K562 (cell line): ENCODE measurements at regions not wholly inside any gene's neighbourhood (a gene's known extent, or its start where the extent isn't known, plus 50 kb on each side); places are given as distances from the start of the nearest gene placed in this dataset.

Source experiments
- KLF1 ChIP-seq: fragments of 450-650 bp; IDR thresholded peaks from 2 replicates; pipeline ENCODE4 v1.6.1; 2016; ENCODE audit warnings: missing genetic modification characterization, missing compliant biosample characterization
- MAFG ChIP-seq: fragments of 450-650 bp; conservative IDR thresholded peaks from 2 replicates; pipeline ENCODE4 v1.6.1; 2016; ENCODE audit warnings: missing genetic modification characterization, missing compliant biosample characterization
- MYC ChIP-seq, 2 experiments: fragments of 250-450 bp in 1 of 2; sonication (Bioruptor Pico) in 1 of 2; IDR thresholded peaks; 2 replicates each; pipeline versions ENCODE4 v1.5.1 to v1.6.1; 2012 to 2021; ENCODE audit warnings: low read depth in 2 of 2, borderline replicate concordance in 1 of 2, improper control_type of control experiment in 1 of 2, low read length in 1 of 2, mild to moderate bottlenecking in 1 of 2, moderate library complexity in 1 of 2
- NFIC ChIP-seq: fragments of 450-650 bp; IDR thresholded peaks from 2 replicates; pipeline ENCODE4 v1.6.1; 2017; ENCODE audit warnings: mild to moderate bottlenecking, inconsistent platforms
- POLR2A ChIP-seq: fragments of 450-650 bp; conservative IDR thresholded peaks from 2 replicates; pipeline ENCODE4 v1.6.1; 2016
- RBM25 ChIP-seq: fragments of 200-400 bp; formaldehyde crosslinking; IDR thresholded peaks from 2 replicates; pipeline ENCODE4 v1.6.1; 2018; ENCODE audit warnings: low read length, low read depth, moderate library complexity; ENCODE audit not compliant: severe bottlenecking
- RNF2 ChIP-seq: sonication (generic); IDR thresholded peaks from 2 replicates; pipeline ENCODE4 v1.6.1; 2016
- SRSF1 ChIP-seq: fragments of 200-400 bp; formaldehyde crosslinking; IDR thresholded peaks from 2 replicates; pipeline ENCODE4 v1.6.1; 2017; ENCODE audit warnings: mild to moderate bottlenecking, low read depth, low read length, moderate library complexity
- TEAD1 ChIP-seq, 2 experiments: fragments of 450-650 bp in 1 of 2; sonication (generic) in 1 of 2; formaldehyde crosslinking; IDR thresholded peaks; 2 replicates each; pipeline versions ENCODE4 v1.4.0 to v1.8.0; 2020 to 2022; ENCODE audit warnings: mild to moderate bottlenecking in 2 of 2, missing genetic modification reagents in 1 of 2
- TEAD2 ChIP-seq: fragments of 450-650 bp; IDR thresholded peaks from 2 replicates; pipeline ENCODE4 v1.6.1; 2016; ENCODE audit warnings: missing genetic modification characterization, control low read depth, missing compliant biosample characterization
- TSHZ1 ChIP-seq: fragments of 250-450 bp; sonication (Bioruptor Pico); IDR thresholded peaks from 2 replicates; pipeline ENCODE4 v1.4.0; 2020; ENCODE audit warnings: mild to moderate bottlenecking, moderate library complexity
- ZNF830 ChIP-seq: fragments of 250-450 bp; sonication (Bioruptor Pico); IDR thresholded peaks from 2 replicates; pipeline ENCODE4 v1.5.0; 2021; ENCODE audit warnings: mild to moderate bottlenecking
- TF ChIP-seq, protein P1 (sequence below), 3 experiments: IDR thresholded peaks in 2 of 3; conservative IDR thresholded peaks in 1 of 3; 2 replicates each; pipeline ENCODE4 v1.5.1; 2011 to 2012; ENCODE audit warnings: low read length in 3 of 3, mild to moderate bottlenecking in 3 of 3, control low read depth in 2 of 3, improper control_type of control experiment in 1 of 3, inconsistent platforms in 1 of 3, low read depth in 1 of 3, mixed read lengths in 1 of 3, moderate library complexity in 1 of 3; ENCODE audit not compliant: insufficient read depth in 2 of 3
- TF ChIP-seq, protein P2 (sequence below): fragments of 450-650 bp; IDR thresholded peaks from 2 replicates; pipeline ENCODE4 v1.6.1; 2017; ENCODE audit warnings: mild to moderate bottlenecking, moderate library complexity

- no peak for TF ChIP-seq TSHZ1
- no peak for TF ChIP-seq MAFG
- TF ChIP-seq TEAD2 (tag): no peak
- TF ChIP-seq POLR2A: no peak
- no peak for TF ChIP-seq SRSF1
- TF ChIP-seq, protein P1, sequence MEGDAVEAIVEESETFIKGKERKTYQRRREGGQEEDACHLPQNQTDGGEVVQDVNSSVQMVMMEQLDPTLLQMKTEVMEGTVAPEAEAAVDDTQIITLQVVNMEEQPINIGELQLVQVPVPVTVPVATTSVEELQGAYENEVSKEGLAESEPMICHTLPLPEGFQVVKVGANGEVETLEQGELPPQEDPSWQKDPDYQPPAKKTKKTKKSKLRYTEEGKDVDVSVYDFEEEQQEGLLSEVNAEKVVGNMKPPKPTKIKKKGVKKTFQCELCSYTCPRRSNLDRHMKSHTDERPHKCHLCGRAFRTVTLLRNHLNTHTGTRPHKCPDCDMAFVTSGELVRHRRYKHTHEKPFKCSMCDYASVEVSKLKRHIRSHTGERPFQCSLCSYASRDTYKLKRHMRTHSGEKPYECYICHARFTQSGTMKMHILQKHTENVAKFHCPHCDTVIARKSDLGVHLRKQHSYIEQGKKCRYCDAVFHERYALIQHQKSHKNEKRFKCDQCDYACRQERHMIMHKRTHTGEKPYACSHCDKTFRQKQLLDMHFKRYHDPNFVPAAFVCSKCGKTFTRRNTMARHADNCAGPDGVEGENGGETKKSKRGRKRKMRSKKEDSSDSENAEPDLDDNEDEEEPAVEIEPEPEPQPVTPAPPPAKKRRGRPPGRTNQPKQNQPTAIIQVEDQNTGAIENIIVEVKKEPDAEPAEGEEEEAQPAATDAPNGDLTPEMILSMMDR (IDR thresholded peaks at IDR 0.05 in 2 of 3, conservative IDR thresholded peaks at IDR 0.05 in 1 of 3; ENCODE audit: insufficient read depth in 2 of 3, low read depth in 1 of 3, low read length in 3 of 3): no peak
- TF ChIP-seq KLF1 (tag): no peak
- no peak for TF ChIP-seq NFIC
- no peak for TF ChIP-seq RNF2
- TF ChIP-seq, protein P2, sequence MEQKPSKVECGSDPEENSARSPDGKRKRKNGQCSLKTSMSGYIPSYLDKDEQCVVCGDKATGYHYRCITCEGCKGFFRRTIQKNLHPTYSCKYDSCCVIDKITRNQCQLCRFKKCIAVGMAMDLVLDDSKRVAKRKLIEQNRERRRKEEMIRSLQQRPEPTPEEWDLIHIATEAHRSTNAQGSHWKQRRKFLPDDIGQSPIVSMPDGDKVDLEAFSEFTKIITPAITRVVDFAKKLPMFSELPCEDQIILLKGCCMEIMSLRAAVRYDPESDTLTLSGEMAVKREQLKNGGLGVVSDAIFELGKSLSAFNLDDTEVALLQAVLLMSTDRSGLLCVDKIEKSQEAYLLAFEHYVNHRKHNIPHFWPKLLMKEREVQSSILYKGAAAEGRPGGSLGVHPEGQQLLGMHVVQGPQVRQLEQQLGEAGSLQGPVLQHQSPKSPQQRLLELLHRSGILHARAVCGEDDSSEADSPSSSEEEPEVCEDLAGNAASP: no peak
- TF ChIP-seq RBM25: no peak
- no peak for TF ChIP-seq MYC (IDR thresholded peaks at IDR 0.05; ENCODE audit: low read depth, low read length)
- TF ChIP-seq MYC (CRISPR knock-in tag; IDR thresholded peaks at IDR 0.05; ENCODE audit: borderline replicate concordance, low read depth): no peak
- TF ChIP-seq ZNF830 (CRISPR knock-in tag): no peak
- no peak for TF ChIP-seq TEAD1 (CRISPR knock-in tag; IDR thresholded peaks at IDR 0.05)
These were observed 265.9 kb upstream of the PRICKLE1 start for GRCh38 chr12:42855362-42855950.
